ENCODE measurements at regions not wholly inside any gene's neighbourhood (a gene's known extent, or its start where the extent isn't known, plus 50 kb on each side); places are given as distances from the start of the nearest gene placed in this dataset.

DNA sequence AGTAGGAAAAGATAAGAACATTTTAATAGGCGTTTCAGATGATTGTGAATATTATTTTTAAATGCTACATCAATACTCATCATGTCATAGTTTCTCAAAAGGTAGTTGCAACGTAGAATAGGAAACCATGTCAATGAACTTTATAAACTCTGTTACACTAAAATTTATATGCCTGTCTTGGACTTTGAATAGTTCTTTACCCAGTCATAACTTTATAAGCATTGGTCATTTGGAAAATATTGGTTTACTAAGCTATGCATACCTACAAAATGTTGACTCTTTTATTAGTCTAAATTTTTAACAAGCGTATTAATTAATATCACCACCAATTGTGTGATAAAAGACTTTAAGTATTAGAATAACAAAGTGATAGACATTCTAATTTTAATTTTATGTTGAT, 293.5 kb downstream of the CGGBP1 start:
- Histone ChIP-seq H2BK15ac (replicated peaks; ENCODE audit: low read depth) (no peak overlapping the region), H3K4me2 (ENCODE audit: low read length) (no peak overlapping the region), H3K27me3 (ENCODE audit: insufficient read depth, low read length, poor library complexity) (no peaks in the 10 kb centered on the region), H3K9ac (ENCODE audit: low read length) (no peak overlapping the region), H3K56ac (ENCODE audit: low read length) (no peak overlapping the region), H3K36me3 (ENCODE audit: control insufficient read depth, insufficient read depth, low read length) (no peaks in the 10 kb centered on the region), H3K23ac (ENCODE audit: low read length) (no peak overlapping the region), H3K4ac (ENCODE audit: low read depth, low read length) (no peak overlapping the region), H2AK5ac (ENCODE audit: low read length) (no peak overlapping the region), H3K4me1 (ENCODE audit: control insufficient read depth, low read depth, low read length) (no peaks in the 10 kb centered on the region), H3K4me3 (ENCODE audit: low read length) (no peak overlapping the region), H2BK120ac (ENCODE audit: low read depth, low read length) (no peak overlapping the region), H4K5ac (ENCODE audit: low read length) (no peak overlapping the region), H3K18ac (ENCODE audit: low read length) (no peak overlapping the region), H3K79me2 (ENCODE audit: control insufficient read depth, insufficient read depth, low read length) (no peaks in the 10 kb centered on the region), H3K27ac (ENCODE audit: low read depth, low read length) (no peak overlapping the region), H4K8ac (ENCODE audit: low read depth, low read length) (no peak overlapping the region), H3K79me1 (ENCODE audit: low read length) (no peaks in the 10 kb centered on the region), H2BK5ac (ENCODE audit: low read length) (no peak overlapping the region)
- DNase-seq: no peak
- no CpG with 5 or more reads among the region's 3 CpGs for WGBS (ENCODE audit: extremely low coverage, insufficient coverage, low lambda C conversion rate)

DNA sequence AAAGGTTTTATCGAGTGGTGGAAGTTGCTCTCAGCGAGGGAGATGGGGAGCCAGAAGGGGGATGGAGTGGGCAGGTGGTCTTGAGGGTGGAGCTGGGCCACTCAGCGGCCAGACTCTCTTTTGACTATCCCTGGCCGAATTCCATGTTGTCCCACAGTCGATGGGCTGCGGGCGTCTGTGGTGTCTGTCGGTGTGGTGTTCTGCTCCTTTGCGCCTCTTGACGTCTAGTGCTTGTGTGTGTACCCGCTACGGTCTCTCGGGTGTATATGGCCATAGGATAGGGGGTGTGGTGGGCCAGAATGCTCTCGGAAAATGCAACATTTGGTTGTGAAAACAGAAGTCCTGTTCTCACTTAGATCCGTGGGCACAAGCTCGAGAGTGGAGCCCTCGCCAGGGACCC, 297.0 kb downstream of the CGGBP1 start:
- H3K9ac ChIP-seq (ENCODE audit: low read length): no peak overlapping the region
- no peak overlapping the region for H2BK5ac ChIP-seq (ENCODE audit: low read length)
- H3K4me3 ChIP-seq (ENCODE audit: low read length): no peak overlapping the region
- no peak overlapping the region for H3K18ac ChIP-seq (ENCODE audit: low read length)
- H2BK120ac ChIP-seq (ENCODE audit: low read depth, low read length): no peak overlapping the region
- no peak overlapping the region for H3K56ac ChIP-seq (ENCODE audit: low read length)
- no peak overlapping the region for H4K8ac ChIP-seq (ENCODE audit: low read depth, low read length)
- no peak overlapping the region for H3K4me2 ChIP-seq (ENCODE audit: low read length)
- no peaks in the 10 kb centered on the region for H3K79me2 ChIP-seq (ENCODE audit: control insufficient read depth, insufficient read depth, low read length)
- no peak overlapping the region for H3K4ac ChIP-seq (ENCODE audit: low read depth, low read length)
- no peak overlapping the region for H3K23ac ChIP-seq (ENCODE audit: low read length)
- no peak overlapping the region for H3K27ac ChIP-seq (ENCODE audit: low read depth, low read length)
- no peaks in the 10 kb centered on the region for H3K27me3 ChIP-seq (ENCODE audit: insufficient read depth, low read length, poor library complexity)
- no peaks in the 10 kb centered on the region for H3K79me1 ChIP-seq (ENCODE audit: low read length)
- no CpG with 5 or more reads among the region's 17 CpGs for WGBS (ENCODE audit: extremely low coverage, insufficient coverage, low lambda C conversion rate)
- no peaks in the 10 kb centered on the region for H3K36me3 ChIP-seq (ENCODE audit: control insufficient read depth, insufficient read depth, low read length)
- H3K4me1 ChIP-seq (ENCODE audit: control insufficient read depth, low read depth, low read length): no peaks in the 10 kb centered on the region
- H2AK5ac ChIP-seq (ENCODE audit: low read length): no peak overlapping the region
- DNase-seq: no peak
- H4K5ac ChIP-seq (ENCODE audit: low read length): no peak overlapping the region
- no peak overlapping the region for H2BK15ac ChIP-seq (replicated peaks; ENCODE audit: low read depth)

DNA sequence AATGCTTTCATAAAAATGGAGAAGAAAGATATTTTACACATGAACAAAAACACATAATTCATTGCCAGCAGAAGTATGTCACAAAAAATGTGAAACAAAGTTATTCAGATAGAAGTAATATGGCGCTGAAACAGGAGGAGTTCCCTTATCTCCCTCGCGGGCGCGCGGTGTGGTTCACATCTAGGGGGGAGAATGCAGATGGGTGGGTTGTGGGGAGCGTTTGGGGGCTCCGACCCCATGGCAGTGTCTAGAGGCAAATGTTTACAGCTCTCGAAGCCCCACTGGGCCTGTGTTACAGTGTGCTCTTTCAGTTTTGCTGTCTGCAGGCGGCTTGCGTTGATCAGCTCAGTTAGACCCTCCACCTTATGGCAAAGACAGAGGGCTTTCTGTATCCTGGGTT, 297.5 kb downstream of the CGGBP1 start:
- Histone ChIP-seq H4K5ac (ENCODE audit: low read length) (no peak overlapping the region), H3K27me3 (ENCODE audit: insufficient read depth, low read length, poor library complexity) (no peaks in the 10 kb centered on the region), H2BK5ac (ENCODE audit: low read length) (no peak overlapping the region), H3K27ac (ENCODE audit: low read depth, low read length) (no peak overlapping the region), H3K36me3 (ENCODE audit: control insufficient read depth, insufficient read depth, low read length) (no peaks in the 10 kb centered on the region), H3K18ac (ENCODE audit: low read length) (no peak overlapping the region), H2AK5ac (ENCODE audit: low read length) (no peak overlapping the region), H3K79me2 (ENCODE audit: control insufficient read depth, insufficient read depth, low read length) (no peaks in the 10 kb centered on the region), H3K56ac (ENCODE audit: low read length) (no peak overlapping the region), H3K4me2 (ENCODE audit: low read length) (no peak overlapping the region), H3K4me3 (ENCODE audit: low read length) (no peak overlapping the region), H3K4ac (ENCODE audit: low read depth, low read length) (no peak overlapping the region), H2BK120ac (ENCODE audit: low read depth, low read length) (no peak overlapping the region), H3K79me1 (ENCODE audit: low read length) (no peaks in the 10 kb centered on the region), H2BK15ac (replicated peaks; ENCODE audit: low read depth) (no peak overlapping the region), H4K8ac (ENCODE audit: low read depth, low read length) (no peak overlapping the region), H3K9ac (ENCODE audit: low read length) (no peak overlapping the region), H3K23ac (ENCODE audit: low read length) (no peak overlapping the region), H3K4me1 (ENCODE audit: control insufficient read depth, low read depth, low read length) (no peaks in the 10 kb centered on the region)
- DNase-seq: no peak
- no CpG with 5 or more reads among the region's 11 CpGs for WGBS (ENCODE audit: extremely low coverage, insufficient coverage, low lambda C conversion rate)

DNA sequence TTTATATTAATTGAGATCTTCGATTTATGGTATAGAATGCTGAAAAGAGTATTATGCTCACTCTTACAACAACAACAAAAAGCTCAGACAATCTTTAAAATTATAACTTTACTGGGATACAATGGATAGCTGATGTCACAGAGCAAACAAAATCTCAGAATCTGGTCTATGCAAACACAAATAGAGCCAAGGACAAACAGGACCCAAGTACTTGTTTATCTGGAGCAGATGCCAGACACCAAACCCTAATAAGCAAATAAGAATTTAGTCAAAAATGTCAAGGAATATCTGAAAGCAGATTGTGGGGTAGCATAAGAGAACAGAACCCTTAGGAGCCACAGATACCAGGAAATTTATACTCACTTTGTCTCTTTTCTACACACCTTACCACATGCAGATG, 302.2 kb downstream of the CGGBP1 start:
- Histone ChIP-seq H3K4me3 (ENCODE audit: low read length) (no peak overlapping the region), H4K8ac (ENCODE audit: low read depth, low read length) (peak overlapping the region; percentile 28), H2BK15ac (replicated peaks; ENCODE audit: low read depth) (no peak overlapping the region), H3K27me3 (ENCODE audit: insufficient read depth, low read length, poor library complexity) (no peaks in the 10 kb centered on the region), H3K4ac (ENCODE audit: low read depth, low read length) (no peak overlapping the region), H3K79me2 (ENCODE audit: control insufficient read depth, insufficient read depth, low read length) (no peaks in the 10 kb centered on the region), H3K23ac (ENCODE audit: low read length) (no peak overlapping the region), H2AK5ac (ENCODE audit: low read length) (no peak overlapping the region), H4K5ac (ENCODE audit: low read length) (no peak overlapping the region), H2BK120ac (ENCODE audit: low read depth, low read length) (no peak overlapping the region), H3K27ac (ENCODE audit: low read depth, low read length) (no peak overlapping the region), H3K56ac (ENCODE audit: low read length) (no peak overlapping the region), H3K36me3 (ENCODE audit: control insufficient read depth, insufficient read depth, low read length) (no peaks in the 10 kb centered on the region), H3K4me2 (ENCODE audit: low read length) (no peak overlapping the region), H2BK5ac (ENCODE audit: low read length) (no peak overlapping the region), H3K9ac (ENCODE audit: low read length) (no peak overlapping the region), H3K79me1 (ENCODE audit: low read length) (no peaks in the 10 kb centered on the region), H3K18ac (ENCODE audit: low read length) (no peak overlapping the region), H3K4me1 (ENCODE audit: control insufficient read depth, low read depth, low read length) (no peaks in the 10 kb centered on the region)
- no peak for DNase-seq
- WGBS (ENCODE audit: extremely low coverage, insufficient coverage, low lambda C conversion rate): no CpG with 5 or more reads among the region's 1 CpG

DNA sequence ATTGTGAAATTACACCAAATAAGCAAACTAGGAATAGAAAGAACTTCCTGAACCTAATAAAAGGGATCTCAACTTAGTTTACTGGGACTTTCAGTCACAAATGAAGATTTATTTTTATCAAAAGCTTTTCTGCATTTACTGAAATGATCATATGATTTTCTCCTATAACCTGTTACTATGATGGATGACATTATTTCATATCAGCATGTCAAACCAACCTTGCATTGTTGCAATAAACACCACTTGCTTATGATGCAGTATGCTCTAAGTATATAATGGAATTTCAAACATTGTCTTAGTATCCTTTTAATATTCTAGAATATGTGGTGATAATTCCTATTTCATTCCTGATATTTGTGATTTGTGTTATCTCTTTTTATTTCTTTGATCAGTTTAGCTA, 303.0 kb downstream of the CGGBP1 start:
- Histone ChIP-seq H3K23ac (ENCODE audit: low read length) (no peak overlapping the region), H2BK5ac (ENCODE audit: low read length) (no peak overlapping the region), H3K79me1 (ENCODE audit: low read length) (no peaks in the 10 kb centered on the region), H3K27ac (ENCODE audit: low read depth, low read length) (no peak overlapping the region), H3K4me1 (ENCODE audit: control insufficient read depth, low read depth, low read length) (no peaks in the 10 kb centered on the region), H2BK120ac (ENCODE audit: low read depth, low read length) (no peak overlapping the region), H3K36me3 (ENCODE audit: control insufficient read depth, insufficient read depth, low read length) (no peaks in the 10 kb centered on the region), H3K18ac (ENCODE audit: low read length) (no peak overlapping the region), H3K4me2 (ENCODE audit: low read length) (no peak overlapping the region), H2BK15ac (replicated peaks; ENCODE audit: low read depth) (no peak overlapping the region), H3K9ac (ENCODE audit: low read length) (no peak overlapping the region), H3K56ac (ENCODE audit: low read length) (no peak overlapping the region), H4K5ac (ENCODE audit: low read length) (no peak overlapping the region), H3K79me2 (ENCODE audit: control insufficient read depth, insufficient read depth, low read length) (no peaks in the 10 kb centered on the region), H4K8ac (ENCODE audit: low read depth, low read length) (no peak overlapping the region), H3K4ac (ENCODE audit: low read depth, low read length) (no peak overlapping the region), H3K4me3 (ENCODE audit: low read length) (no peak overlapping the region), H2AK5ac (ENCODE audit: low read length) (no peak overlapping the region), H3K27me3 (ENCODE audit: insufficient read depth, low read length, poor library complexity) (no peaks in the 10 kb centered on the region)
- DNase-seq: no peak

DNA sequence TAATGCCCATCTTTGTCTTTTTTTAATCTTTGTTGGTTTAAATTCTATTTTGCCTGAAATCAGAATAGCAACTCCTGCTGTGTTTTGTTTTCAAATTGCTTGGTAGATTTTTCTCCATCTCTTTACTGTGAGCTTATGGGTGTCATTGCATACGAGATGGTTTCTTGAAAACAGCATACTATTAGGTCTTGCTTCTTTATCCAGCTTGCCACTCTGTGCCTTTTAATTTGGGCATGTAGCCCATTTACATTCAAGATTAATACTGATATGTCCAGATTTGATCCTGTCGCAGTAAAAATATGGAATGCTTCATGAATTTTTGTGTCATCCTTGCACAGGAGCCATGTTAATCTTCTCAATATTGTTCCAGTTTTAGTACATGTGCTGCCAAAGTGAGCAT, 316.6 kb downstream of the CGGBP1 start:
- Histone ChIP-seq H2BK15ac (replicated peaks; ENCODE audit: low read depth) (no peak overlapping the region), H2BK5ac (ENCODE audit: low read length) (no peak overlapping the region), H3K4me1 (ENCODE audit: control insufficient read depth, low read depth, low read length) (no peaks in the 10 kb centered on the region), H3K4me2 (ENCODE audit: low read length) (no peak overlapping the region), H3K79me1 (ENCODE audit: low read length) (no peaks in the 10 kb centered on the region), H3K23ac (ENCODE audit: low read length) (no peak overlapping the region), H4K8ac (ENCODE audit: low read depth, low read length) (no peak overlapping the region), H3K27ac (ENCODE audit: low read depth, low read length) (no peak overlapping the region), H3K36me3 (ENCODE audit: control insufficient read depth, insufficient read depth, low read length) (no peaks in the 10 kb centered on the region), H3K27me3 (ENCODE audit: insufficient read depth, low read length, poor library complexity) (no peaks in the 10 kb centered on the region), H3K4me3 (ENCODE audit: low read length) (no peak overlapping the region), H4K5ac (ENCODE audit: low read length) (no peak overlapping the region), H2AK5ac (ENCODE audit: low read length) (no peak overlapping the region), H3K56ac (ENCODE audit: low read length) (no peak overlapping the region), H3K4ac (ENCODE audit: low read depth, low read length) (no peak overlapping the region), H3K79me2 (ENCODE audit: control insufficient read depth, insufficient read depth, low read length) (no peaks in the 10 kb centered on the region), H3K9ac (ENCODE audit: low read length) (no peak overlapping the region), H2BK120ac (ENCODE audit: low read depth, low read length) (no peak overlapping the region), H3K18ac (ENCODE audit: low read length) (no peak overlapping the region)
- no peak for DNase-seq
- WGBS (ENCODE audit: extremely low coverage, insufficient coverage, low lambda C conversion rate): no CpG with 5 or more reads among the region's 2 CpGs
